Smooth muscle cell (in vitro differentiated cells): ENCODE measurements at regions not wholly inside any gene's neighbourhood (a gene's known extent, or its start where the extent isn't known, plus 50 kb on each side); places are given as distances from the start of the nearest gene placed in this dataset.

ENCODE experiments used
- DNase-seq: peaks from one replicate; lab custom pipeline; 2025; ENCODE audit not compliant: unreplicated experiment; lab: John Stamatoyannopoulos, UW
- H2AFZ ChIP-seq: fragments of 200-600 bp; sonication (generic); 2 replicates; pipeline ENCODE4 v1.6.0; 2016; ENCODE audit warnings: antibody characterized with exemption, low read depth, mild to moderate bottlenecking
- H3F3A ChIP-seq: fragments of 200-600 bp; sonication (generic); 2 replicates; pipeline ENCODE4 v1.6.0; 2017; ENCODE audit warnings: antibody characterized with exemption, low read depth
- H3K27ac ChIP-seq: fragments of 200-600 bp; sonication (generic); 2 replicates; pipeline ENCODE4 v1.5.1; 2016; ENCODE audit warnings: low read depth, mild to moderate bottlenecking
- H3K27me3 ChIP-seq: fragments of 200-600 bp; sonication (generic); 2 replicates; pipeline ENCODE4 v1.6.1; 2016; ENCODE audit warnings: low read depth, mild to moderate bottlenecking
- H3K36me3 ChIP-seq: fragments of 200-600 bp; sonication (generic); 2 replicates; pipeline ENCODE4 v1.5.1; 2016; ENCODE audit warnings: low read depth
- H3K4me1 ChIP-seq: fragments of 200-600 bp; sonication (generic); 2 replicates; pipeline ENCODE4 v1.5.1; 2016; ENCODE audit warnings: low read depth
- H3K4me2 ChIP-seq: fragments of 200-600 bp; sonication (generic); 2 replicates; pipeline ENCODE4 v1.6.0; 2016; ENCODE audit warnings: mild to moderate bottlenecking
- H3K4me3 ChIP-seq: fragments of 200-600 bp; sonication (generic); 2 replicates; pipeline ENCODE4 v1.5.1; 2016; ENCODE audit warnings: mild to moderate bottlenecking
- H3K79me2 ChIP-seq: fragments of 200-600 bp; sonication (generic); 2 replicates; pipeline ENCODE4 v1.6.0; 2016; ENCODE audit warnings: low read depth, mild to moderate bottlenecking
- H3K9ac ChIP-seq: fragments of 200-600 bp; sonication (generic); 2 replicates; pipeline ENCODE4 v1.6.0; 2016; ENCODE audit warnings: low read depth
- H3K9me3 ChIP-seq: fragments of 200-600 bp; sonication (generic); replicated peaks from 2 replicates; pipeline ENCODE4 v1.5.1; 2016; ENCODE audit warnings: low read depth
- H4K20me1 ChIP-seq: fragments of 200-600 bp; sonication (generic); 2 replicates; pipeline ENCODE4 v1.6.0; 2016; ENCODE audit warnings: low read depth
- WGBS: methylation state at CpG from one replicate; pipeline ENCODE4 v1.1.7; 2016; ENCODE audit warnings: low lambda C conversion rate; 5-methylcytosine and 5-hydroxymethylcytosine counted together
- TF ChIP-seq, protein P1 (sequence below): fragments of 200-600 bp; sonication (generic); IDR thresholded peaks from 2 replicates; pipeline ENCODE4 v1.5.1; 2017; ENCODE audit warnings: borderline replicate concordance, mild to moderate bottlenecking, antibody characterized with exemption; ENCODE audit not compliant: insufficient read depth, poor library complexity, severe bottlenecking

DNA sequence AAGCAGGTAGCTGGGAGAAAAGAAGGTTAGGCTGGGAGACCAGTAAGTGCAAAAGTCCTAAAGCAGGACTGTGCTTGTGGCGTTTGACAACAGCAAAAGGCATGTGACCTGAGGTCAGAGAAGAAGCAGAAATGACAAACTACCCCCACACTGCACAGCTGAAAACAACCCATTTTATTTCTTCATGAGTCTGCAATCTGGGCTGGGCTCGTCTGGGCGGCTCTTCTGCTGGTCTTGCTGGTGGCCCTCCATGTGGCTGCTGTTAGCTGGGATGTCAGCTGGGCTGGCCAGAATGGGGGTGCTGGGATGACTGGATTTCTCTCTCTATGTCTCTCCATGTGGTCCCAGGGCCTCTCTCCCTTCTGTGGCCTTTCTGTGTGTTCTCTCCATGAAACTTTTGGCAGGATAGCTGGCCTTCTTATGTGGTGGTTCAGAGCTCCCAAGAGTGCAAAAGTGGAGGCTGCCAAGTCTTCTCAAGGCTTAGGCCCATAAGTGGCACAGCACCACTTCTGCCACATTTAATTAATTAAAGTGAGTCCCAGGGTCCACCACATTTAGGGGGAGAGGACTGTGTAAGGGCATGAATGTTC, 128.6 kb downstream of the RIPK4 start:
- Histone ChIP-seq H2AFZ (no peak overlapping the region), H3K27me3 (no peaks in the 10 kb centered on the region), H3K4me2 (no peak overlapping the region), H3K79me2 (no peaks in the 10 kb centered on the region), H4K20me1 (no peaks in the 10 kb centered on the region), H3K9me3 (no peaks in the 10 kb centered on the region), H3K4me1 (peaks cover 19% of the 10 kb centered on the region), H3K4me3 (no peak overlapping the region), H3K36me3 (no peaks in the 10 kb centered on the region), H3K27ac (no peak overlapping the region), H3F3A (peaks cover 8% of the 10 kb centered on the region), H3K9ac (no peak overlapping the region)
- DNase-seq: no peak
- TF ChIP-seq, protein P1, sequence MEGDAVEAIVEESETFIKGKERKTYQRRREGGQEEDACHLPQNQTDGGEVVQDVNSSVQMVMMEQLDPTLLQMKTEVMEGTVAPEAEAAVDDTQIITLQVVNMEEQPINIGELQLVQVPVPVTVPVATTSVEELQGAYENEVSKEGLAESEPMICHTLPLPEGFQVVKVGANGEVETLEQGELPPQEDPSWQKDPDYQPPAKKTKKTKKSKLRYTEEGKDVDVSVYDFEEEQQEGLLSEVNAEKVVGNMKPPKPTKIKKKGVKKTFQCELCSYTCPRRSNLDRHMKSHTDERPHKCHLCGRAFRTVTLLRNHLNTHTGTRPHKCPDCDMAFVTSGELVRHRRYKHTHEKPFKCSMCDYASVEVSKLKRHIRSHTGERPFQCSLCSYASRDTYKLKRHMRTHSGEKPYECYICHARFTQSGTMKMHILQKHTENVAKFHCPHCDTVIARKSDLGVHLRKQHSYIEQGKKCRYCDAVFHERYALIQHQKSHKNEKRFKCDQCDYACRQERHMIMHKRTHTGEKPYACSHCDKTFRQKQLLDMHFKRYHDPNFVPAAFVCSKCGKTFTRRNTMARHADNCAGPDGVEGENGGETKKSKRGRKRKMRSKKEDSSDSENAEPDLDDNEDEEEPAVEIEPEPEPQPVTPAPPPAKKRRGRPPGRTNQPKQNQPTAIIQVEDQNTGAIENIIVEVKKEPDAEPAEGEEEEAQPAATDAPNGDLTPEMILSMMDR: no peak
- WGBS: 92% methylated on average over 3 of the region's 3 CpGs

DNA sequence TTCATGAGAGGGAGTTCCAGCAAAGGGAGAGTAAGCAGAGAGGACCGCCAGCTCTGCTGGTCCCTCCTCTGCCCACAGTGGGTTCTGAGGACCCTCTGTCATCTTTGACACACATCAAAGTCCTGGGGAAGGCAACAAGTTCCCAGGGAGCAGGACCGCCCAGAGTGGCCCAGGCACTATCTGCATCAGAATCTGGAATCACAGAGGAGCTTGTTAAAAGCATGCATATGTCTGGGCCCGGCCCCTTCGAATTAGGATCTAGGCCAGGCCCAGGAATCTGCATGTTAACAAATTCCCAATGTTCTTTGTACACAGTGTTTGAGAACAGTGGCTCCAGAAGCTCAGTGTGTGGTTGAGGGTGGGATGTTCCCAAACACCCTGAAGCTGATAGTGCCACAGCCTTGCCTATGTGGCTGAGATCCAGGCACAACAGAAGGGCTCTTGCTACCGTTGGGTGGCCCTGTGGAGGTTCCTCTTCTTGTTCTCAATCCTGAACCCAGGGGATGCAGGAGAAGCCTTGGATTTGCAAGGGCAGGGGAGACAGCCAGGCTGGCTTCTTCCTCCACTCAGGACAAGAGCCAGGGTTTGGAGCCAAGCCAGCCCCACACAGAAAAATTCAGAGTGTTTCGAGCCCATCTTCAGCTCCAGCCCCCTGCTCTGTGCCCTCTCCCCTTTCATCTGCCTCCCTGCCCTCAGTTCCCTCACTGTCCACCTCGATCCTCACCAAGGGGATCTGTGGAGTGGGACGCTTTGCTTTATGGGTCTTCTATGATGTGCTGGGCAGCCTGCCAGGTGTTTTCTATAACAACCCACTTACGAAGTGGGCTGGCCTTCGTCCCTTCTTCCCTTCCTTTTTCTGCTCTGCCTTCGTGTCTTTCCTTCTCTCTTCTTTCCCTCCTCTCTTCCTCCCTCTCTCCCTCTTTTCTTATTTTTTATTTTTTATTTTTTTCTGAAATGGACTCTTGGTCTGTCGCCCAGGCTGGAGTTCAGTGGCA, 129.0 kb upstream of the TMPRSS2 start:
- Histone ChIP-seq H3K36me3 (no peaks in the 10 kb centered on the region), H3K9ac (no peak overlapping the region), H3K9me3 (no peaks in the 10 kb centered on the region), H3K4me2 (no peak overlapping the region), H2AFZ (no peak overlapping the region), H3K4me1 (peaks cover 11% of the 10 kb centered on the region), H4K20me1 (no peaks in the 10 kb centered on the region), H3F3A (no peaks in the 10 kb centered on the region), H3K27me3 (no peaks in the 10 kb centered on the region), H3K27ac (no peak overlapping the region), H3K4me3 (no peak overlapping the region), H3K79me2 (no peaks in the 10 kb centered on the region)
- TF ChIP-seq, protein P1: no peak
- DNase-seq: no peak
- 89% methylated on average over 12 of the region's 12 CpGs for WGBS

DNA sequence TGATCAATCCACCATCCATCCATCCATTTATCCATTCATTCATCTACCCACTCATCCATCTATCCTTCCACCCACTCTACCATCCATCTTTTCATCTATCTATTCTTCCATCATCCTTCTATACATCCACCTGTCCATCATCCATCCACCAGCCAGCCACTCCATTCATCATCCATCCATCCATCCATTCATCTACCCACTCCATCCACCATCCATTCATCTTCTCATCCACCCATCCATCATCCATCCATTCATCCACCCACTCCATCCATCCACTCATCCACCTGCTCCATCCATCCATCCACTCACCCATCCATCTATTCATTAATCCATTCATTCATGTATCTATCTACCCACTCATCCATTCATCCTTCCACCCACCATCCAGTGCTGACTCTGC, 127.9 kb upstream of the TMPRSS2 start:
- H3K9me3 ChIP-seq: no peaks in the 10 kb centered on the region
- no peaks in the 10 kb centered on the region for H4K20me1 ChIP-seq
- H3K9ac ChIP-seq: no peak overlapping the region
- no peak overlapping the region for H3K4me3 ChIP-seq
- no peaks in the 10 kb centered on the region for H3K36me3 ChIP-seq
- H3K79me2 ChIP-seq: no peaks in the 10 kb centered on the region
- H3K27ac ChIP-seq: no peak overlapping the region
- H3K4me2 ChIP-seq: no peak overlapping the region
- TF ChIP-seq, protein P1: no peak
- peaks cover under 1% of the 10 kb centered on the region for H3F3A ChIP-seq
- H3K27me3 ChIP-seq: no peaks in the 10 kb centered on the region
- H3K4me1 ChIP-seq: peaks cover under 1% of the 10 kb centered on the region
- DNase-seq: no peak
- H2AFZ ChIP-seq: no peak overlapping the region
